ENCODE measurements at regions not wholly inside any gene's neighbourhood (a gene's known extent, or its start where the extent isn't known, plus 50 kb on each side); places are given as distances from the start of the nearest gene placed in this dataset.

DNA sequence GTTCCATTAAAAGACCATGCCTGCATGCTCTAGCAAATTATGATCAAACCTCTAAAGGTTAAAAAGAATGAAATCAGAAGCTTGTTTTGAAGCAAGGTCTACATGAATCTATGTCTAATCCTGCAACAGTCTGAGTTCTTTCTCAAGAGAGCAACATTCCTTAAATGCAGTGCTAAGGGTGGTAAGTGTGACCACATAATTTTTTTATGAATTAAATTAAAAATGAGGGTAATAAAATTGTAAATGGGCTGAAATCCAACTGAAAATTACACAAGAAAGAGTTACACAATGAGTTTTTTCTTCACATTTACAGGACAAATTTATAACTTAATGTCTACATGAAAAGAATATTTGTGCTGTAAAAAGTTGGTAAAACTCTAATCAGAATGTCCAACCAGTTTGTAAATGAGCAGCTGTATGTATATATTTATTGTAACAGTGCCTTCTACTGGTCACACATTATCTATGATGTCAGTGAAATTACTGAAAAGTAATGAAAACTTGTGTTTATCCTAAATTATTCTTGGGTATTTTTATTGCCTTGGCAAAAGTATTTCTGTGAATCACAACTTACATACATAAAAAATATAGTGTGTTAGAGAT is 336.3 kb upstream of the PITX2 start:
- DNase-seq (ENCODE audit: low read depth in 2 of 2): no peak

DNA sequence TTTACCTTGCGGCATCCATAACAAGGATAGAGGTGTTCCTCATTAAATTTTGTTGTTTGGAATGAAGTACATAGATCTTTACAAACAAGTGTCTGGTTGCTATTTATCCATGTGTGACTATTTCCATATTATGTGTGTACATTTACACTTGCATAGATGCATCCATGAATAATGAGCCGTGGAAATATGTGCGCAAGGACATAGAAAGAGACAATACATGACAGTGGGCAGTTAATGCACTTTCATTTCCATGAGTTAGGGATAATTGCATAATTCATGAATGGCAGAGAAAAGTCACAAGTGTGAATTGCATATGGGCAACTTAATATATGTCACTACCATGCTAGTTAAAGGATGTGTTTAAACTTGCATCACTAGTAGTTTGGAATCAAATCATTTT is 338.2 kb upstream of the PITX2 start:
- no peak for DNase-seq (ENCODE audit: low read depth in 2 of 2)

DNA sequence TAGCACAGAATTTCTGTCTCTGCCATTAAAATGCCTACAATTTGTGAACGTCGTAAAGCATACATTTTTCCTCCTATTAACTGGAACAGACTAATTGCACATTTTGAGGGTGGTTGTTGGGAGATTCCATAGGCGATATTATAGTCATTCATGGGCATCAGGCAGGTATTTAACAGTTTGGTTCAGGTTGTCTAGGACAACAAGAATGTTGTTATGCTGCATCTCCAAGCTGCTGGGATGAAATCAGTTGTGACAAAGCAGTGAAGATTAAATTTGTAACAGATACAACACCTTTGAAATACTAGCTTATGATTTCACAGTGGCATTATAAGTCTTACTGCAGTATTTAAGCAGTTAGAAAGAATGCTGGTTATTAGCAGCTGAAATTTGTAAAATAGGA is 339.7 kb upstream of the PITX2 start:
- no peak for DNase-seq (ENCODE audit: low read depth in 2 of 2)

DNA sequence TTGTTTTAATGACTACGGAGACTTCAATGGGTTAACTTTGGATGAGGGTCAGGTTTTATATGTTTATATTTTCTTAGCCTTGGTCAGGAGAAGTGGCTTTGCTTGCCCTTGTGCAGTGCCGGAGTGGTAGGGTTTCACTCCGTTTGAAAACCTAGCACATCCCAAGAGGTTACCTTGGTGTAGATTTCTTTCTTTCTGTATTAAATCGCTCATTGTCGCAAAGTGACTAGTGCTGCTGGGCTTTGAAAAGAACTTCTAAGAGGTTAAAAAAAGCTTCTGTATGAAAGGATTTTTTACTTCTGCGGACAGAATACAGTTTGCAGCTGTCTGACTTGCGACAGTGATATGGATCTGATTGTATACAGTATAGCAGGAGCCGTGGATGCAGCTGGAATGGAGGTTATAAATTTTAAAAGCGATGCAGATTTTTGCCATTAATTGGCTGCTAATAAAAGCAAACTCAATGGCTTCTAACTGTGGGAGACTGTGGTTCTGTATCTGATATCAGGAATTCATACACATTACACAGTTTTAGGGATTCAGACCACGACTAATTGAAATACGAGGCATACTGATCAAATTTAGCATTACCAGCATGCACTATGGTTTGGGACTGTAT is 340.9 kb upstream of the PITX2 start:
- DNase-seq (ENCODE audit: low read depth in 2 of 2): no peak

DNA sequence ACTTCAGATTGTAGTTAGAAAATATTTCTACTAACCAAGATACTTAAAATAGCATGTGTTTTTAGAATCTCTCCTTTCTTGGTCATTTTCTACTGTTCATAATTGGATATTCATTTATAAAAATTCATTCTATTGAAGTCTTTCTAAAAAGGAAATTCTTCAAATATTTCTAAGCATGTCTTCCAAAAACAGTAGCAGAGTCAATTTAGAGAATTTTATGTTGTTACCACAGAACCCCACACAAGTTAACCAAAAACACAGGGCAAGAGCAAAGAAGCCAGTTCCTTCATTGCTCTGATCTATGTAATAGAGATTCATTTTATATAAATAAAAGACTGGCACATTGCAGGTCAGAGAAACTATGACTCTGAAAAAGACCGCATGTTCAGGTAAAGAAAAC is 345.1 kb upstream of the PITX2 start:
- DNase-seq (ENCODE audit: low read depth in 2 of 2): no peak

DNA sequence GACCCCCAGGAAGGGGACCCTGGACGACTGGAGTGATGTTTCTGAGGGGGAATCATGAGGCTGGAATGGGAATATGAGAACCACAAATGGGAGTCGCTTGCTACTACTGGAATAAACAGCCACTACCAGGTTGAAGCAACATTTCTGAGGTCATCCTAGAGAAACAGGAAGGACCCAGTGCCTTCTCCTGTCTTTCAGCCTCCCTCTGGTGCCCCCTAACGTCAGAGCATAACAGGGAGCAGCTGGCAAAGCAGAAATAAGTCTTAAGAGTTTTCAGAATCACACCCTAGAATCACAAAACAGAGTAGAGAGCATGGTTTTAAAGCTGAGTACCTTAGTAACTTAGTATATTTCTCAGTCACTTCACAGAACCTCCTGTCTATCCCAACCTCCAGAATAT is 347.8 kb upstream of the PITX2 start:
- DNase-seq (ENCODE audit: low read depth in 2 of 2): no peak

DNA sequence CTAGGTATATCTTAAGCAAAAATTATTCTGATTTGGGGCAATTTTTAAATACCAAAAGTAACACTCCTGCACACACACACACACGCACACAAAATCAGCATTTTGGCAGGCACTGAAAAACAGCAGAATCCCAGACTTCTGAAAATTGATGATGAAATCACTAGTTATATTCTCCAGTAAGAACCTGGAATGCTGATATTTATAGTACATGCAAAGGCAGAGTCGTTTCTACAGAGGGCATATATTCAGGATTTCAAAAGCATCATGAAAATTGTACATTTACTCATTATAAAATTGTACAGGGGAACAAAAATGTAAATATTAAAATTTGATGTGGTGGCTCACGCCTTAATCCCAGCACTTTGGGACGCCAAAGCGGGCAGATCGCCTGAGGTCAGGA is 352.5 kb upstream of the PITX2 start:
- DNase-seq (ENCODE audit: low read depth in 2 of 2): no peak

DNA sequence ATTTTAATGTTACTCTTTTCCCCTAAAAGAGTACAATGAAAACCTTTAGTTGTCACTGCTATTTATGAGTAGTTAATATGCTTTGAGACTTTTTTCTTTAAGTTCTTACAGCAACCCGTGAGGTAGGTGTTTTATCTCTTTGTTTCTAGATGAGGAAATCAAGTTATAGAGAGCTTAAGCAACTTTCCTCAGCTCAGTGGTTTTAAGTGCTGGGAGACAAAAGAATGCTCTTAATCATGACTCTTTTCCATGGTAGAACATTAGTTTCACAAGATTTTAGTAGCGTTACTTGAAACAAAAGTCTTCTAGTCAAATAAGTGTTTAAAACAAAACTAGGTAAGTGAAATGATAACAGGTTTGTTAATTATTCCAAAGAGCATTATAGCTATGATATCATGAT is 354.7 kb upstream of the PITX2 start:
- DNase-seq (ENCODE audit: low read depth in 2 of 2): no peak

DNA sequence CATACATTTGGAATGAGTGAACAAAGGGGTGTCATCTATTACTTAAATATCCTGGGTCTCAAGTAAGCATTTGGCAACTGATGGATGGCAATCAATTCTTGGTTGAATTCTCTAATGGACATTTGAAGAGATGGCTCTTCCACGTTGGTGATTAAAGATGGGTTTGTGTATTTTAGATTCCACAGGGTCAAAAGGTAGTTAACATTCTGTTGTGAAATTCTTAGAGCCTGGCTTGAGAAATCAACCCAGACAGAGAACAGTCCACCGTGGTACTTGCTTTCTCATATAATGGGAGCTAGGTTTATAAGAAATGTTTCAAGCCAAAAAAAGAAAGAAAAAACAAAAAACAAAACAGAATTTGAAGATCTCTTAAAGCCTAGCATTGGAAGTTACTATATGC is 355.9 kb upstream of the PITX2 start:
- DNase-seq (ENCODE audit: low read depth in 2 of 2): no peak

DNA sequence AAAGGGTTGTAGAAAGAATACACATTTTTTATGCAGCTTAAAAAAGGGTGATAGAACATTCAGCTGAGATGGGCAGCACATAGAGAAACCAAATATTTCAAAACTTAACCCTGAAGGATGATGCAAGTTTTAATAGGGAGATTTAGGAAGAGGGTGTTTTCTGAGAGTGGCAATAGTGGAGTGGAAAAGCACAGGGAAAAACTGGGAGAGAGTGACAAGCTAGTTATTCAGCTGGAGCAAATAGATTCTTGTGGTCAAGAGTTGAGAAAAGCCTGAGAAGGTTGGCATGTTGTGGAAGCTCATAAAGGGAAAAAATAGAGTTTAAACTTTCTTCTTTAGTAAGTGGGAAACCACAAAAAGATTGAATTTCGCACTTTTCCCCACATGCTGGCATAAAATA is 359.6 kb upstream of the PITX2 start:
- no peak for DNase-seq (ENCODE audit: low read depth in 2 of 2)

DNA sequence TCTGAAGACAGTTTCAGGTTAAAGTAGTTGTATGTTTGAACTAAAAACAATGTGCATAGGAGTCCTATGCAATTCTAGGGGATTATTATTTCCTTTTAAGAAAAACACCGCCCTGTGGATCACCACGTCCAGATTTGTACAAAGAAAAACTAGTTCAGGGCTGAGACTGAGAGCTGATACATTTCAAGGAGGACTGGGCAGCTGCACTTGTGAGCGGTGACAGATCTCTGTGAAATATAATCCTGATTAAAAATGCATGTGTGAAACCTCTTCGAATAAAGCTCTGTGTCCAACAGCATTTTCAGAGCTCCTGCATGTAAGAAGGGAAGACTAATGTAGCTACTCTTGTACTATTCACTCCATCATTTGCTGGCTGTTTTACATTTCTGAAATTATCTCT is 365.8 kb upstream of the PITX2 start:
- DNase-seq (ENCODE audit: low read depth in 2 of 2): no peak

DNA sequence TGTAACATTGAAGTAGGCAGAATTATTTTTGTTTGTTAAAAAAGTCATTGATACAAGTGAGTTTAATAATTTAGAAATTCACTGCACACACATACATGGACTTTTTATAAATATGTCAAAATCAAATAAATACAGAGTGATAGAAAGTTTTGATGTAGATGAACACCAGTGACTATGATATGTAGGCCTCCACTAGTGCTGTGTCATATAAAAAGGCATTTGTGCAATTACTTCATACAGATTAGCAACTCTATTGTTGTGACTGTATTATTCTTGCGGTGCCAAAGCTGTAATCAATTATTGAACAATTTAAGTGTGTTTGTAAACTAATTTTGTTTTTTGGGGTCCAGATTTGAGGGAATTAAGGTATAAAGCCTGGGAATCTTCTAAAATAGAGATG is 366.2 kb upstream of the PITX2 start:
- no peak for DNase-seq (ENCODE audit: low read depth in 2 of 2)

DNA sequence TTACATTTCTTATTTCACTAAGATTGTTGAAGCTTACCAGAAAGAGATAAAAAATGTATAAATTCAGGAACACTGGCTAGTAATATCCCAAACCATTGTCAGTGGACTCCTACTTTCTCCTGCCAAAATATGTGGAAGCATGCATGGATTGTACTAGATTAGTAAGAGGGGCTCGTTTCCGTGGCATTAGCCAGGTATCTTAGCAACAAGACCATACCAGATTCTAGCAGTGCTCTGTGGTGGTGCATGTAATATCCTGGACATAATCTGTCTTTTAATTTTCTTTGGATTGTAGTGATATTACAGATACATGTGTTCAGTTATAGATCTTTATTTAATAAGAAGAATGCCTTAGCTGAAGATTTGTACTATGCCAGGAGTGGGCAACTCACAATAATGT is 371.9 kb upstream of the PITX2 start:
- DNase-seq (ENCODE audit: low read depth in 2 of 2): no peak

DNA sequence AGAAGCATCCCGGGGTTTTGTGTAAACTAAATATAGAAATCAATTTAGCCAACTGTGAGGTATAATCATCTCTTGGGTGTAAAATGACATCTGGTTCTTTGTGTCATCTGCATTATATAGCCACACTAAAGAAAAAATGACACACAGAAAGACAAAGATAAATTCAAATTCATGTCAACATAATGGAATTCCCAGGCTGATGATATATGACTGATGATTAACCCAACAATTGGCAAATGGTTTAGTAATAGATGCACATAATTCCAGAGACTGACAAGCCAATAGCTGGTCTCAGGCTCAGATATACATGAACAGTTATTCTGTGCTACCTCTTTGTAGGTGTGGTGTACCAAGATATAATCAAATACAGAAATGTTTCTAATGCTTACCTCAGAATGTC is 375.4 kb upstream of the PITX2 start:
- DNase-seq (ENCODE audit: low read depth in 2 of 2): no peak

DNA sequence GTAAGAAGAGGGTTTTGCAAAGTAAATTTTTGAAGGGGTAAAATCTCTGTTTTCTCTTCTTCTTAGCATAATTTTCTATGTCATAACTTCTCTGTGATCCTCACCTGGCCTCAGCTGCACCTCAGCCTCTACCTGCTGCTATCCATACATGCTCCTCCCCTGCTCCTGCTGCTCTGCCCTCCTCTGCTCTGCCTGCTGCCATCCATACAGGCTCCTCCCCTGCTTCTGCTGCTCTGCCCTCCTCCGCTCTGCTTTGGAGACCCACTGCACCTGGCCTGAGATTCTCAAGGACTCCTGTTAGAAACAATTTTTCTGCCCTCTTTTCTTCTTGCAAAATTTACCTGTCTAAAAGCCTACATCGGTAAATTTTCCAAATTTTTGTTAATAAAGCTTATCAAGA is 388.6 kb upstream of the PITX2 start:
- DNase-seq (ENCODE audit: low read depth in 2 of 2): no peak

DNA sequence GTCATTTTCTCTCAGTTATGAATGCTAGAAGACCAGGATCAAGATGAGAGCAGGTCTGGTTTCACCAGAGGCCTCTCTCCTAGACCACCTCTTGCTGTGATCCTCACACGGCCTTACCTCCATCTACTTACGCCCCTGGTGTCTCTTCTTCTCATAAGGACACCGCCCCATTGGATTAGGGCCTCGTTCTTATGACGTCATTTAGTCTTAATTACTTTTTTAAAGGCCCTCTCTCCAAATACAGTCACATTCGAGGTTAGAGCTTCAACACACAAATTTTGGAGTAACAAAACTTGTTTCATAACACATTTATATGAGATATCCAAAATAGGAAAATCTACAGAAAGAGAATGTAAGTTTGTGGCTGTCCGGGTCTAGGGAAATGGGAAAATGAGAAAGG is 391.0 kb upstream of the PITX2 start:
- DNase-seq (ENCODE audit: low read depth in 2 of 2): no peak

DNA sequence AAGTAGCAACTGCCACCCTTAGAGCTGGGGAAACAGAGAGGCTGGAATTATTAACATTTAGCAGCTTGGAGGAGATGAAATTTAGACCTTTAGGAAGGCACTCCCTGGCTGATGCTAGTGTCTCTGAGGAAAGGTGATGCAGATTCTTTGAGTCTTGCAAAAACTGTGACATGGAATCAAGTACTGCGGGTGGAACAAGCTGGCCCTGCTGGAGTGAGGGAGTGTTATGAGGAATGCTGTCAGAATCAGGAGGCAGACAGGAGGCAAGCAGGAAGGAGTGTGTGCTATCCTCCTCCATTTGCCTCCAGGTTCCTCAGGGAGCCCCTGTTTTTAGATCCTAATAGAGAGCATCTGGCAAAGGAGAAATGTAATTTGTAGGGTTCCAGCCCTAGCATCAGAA is 391.7 kb upstream of the PITX2 start:
- DNase-seq (ENCODE audit: low read depth in 2 of 2): no peak

DNA sequence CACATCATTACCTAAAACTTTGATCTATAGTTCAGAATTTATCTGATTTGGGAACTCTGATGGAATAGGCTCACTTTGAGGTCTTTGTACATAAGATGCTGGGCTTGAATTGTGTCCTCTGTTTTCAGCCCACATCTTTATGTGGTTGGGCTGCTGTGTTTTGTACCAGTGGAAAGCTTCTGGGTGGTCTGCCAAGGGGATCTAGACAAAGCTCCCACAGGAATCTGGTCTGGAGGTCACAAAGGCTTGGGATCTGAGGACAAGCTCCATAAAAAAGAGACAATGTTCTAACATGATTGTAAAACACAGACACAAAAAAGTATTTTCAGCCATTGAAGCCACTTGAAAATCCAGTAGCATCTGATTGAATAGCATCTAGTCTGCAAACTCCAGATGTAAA is 393.5 kb upstream of the PITX2 start:
- no peak for DNase-seq (ENCODE audit: low read depth in 2 of 2)

DNA sequence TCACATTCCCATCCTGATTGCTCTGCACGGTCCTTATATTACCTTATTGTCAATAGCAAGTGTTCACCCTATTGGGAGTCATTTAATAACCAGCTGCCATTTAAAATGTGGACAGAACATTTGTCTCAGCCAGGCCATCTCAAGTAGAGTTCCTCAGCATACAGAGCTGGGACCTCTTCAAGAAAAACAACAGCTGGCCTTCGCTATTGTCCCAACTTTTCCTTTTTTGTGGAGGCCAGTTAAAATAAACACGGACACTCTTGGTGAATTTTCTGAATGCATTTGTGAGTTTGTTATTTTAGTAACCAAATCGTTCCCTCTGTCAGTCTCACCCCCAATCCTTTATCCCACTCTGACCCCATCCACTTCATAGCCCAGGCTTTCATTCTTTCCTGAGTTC is 395.3 kb upstream of the PITX2 start:
- no peak for DNase-seq (ENCODE audit: low read depth in 2 of 2)

DNA sequence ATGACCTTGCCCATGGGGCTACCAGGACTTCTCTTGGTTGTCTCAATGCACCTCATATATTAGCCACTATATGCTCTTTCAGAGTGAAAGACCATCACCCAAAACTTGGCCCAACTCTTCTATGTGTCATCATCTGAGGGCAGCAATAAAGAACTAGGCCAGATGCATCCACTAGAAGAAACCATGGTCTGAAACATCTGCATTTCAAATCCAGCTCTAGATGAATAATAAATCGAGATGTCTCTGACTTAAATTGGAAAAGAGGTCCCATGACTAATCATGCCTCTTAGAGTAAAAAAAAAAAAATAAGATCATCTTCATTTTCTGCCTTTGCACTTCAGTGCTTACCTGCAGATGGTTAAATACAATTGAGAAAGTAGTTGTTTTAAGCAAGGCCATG is 397.6 kb upstream of the PITX2 start:
- DNase-seq (ENCODE audit: low read depth in 2 of 2): no peak

DNA sequence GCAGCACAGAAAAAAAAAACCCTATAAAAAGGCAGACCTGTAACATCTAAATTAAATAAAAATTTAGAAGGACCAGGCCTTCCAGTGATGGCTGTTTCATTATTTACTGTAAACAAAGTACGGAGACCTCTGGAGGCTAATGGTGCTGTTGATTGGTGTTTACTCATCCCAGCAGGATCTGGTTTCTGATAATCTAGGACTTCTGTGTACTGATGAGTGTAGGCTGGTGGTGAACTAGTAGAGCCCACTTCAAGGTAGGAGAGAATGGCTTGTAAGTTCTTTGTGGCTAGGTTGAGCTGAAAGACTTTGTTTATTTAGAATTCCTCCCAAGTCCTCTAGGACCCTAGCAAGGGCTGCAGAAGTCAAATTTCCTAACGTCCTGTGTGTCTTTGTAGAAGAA is 398.1 kb upstream of the PITX2 start:
- DNase-seq (ENCODE audit: low read depth in 2 of 2): no peak

DNA sequence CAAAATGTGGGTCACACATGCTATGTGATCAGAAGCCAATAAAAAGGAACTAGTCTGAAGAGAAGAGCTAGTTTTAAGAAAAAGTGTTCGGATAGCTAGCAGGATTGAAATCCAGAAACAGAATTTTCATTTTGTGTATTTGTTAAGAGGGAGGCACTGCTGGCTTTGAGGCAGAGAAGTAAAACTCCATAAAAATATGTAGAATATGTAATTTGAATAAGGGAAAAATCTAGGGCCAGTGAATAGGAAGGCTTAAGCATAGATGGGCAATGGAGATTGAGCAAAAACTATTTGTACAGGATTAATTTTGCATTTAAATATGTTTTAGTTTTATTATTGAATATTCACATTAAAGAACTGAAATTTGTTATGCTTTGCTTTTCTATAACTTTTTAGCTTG is 399.9 kb upstream of the PITX2 start:
- DNase-seq (ENCODE audit: low read depth in 2 of 2): no peak

DNA sequence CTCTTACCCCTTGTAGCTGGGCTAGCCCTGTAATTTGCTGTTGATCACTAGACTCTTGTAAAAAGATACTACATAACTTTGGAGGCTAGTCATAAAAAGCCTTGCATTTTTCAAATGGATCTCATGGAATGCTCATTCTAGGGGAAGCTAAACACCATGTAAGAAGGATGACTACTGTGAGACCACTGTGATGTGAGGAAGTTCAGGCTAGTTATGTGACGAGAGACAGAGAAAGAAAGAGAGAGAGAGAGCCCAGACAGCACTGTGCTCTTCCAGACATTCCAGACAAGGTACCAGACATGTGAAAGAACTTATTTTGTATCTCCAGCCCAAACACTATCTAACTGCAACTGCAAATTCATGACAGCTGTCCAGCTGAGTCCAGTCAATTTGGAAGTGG is 404.6 kb upstream of the PITX2 start:
- no peak for DNase-seq (ENCODE audit: low read depth in 2 of 2)

DNA sequence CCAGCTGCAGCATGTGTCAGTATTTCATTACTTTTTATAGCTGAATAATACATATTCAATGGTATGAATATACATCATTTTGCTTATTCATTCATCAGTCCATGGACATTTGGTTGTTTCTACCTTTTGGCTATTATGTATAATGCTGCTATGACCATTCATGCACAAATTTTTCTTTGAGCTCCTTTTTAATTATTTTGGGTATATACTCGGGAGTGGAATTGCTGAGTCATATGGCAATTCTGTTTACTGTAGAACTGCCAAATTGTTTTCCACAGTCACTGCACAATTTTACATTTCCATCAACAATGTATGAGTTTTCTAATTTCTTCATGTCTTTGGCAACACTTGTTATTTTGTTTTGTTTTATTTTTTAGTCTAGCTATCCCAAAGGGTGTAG is 405.9 kb upstream of the PITX2 start:
- DNase-seq (ENCODE audit: low read depth in 2 of 2): no peak

Measured in stimulated activated CD4-positive, alpha-beta T cell treated with anti-CD3 and anti-CD28 coated beads, Interleukin-15, amount 100 ng/mL, for 48 hours (primary cell).